ENCODE measurements at regions not wholly inside any gene's neighbourhood (a gene's known extent, or its start where the extent isn't known, plus 50 kb on each side); places are given as distances from the start of the nearest gene placed in this dataset.

DNA sequence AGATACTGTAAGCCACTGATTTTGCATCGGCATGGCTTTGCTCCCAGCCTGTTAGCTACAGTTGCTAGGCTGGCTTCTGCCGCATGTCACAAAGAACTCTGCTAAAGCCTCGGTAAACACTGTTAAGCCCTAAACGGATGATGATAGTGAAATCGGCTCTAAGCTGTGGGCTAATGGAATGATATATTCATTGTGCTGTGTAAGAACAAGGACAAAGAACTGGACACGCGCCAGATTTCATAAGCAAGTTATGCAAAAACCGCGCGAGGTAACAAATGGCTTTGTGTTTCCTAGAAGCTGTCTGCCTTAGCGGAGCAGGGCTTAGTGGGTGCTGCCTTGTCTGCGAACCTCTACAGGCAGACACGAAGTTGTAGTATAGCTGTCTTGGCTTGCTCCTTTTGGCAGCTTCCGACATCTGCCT lies 331.3 kb upstream of the COBL start:
- TF ChIP-seq, protein P1, sequence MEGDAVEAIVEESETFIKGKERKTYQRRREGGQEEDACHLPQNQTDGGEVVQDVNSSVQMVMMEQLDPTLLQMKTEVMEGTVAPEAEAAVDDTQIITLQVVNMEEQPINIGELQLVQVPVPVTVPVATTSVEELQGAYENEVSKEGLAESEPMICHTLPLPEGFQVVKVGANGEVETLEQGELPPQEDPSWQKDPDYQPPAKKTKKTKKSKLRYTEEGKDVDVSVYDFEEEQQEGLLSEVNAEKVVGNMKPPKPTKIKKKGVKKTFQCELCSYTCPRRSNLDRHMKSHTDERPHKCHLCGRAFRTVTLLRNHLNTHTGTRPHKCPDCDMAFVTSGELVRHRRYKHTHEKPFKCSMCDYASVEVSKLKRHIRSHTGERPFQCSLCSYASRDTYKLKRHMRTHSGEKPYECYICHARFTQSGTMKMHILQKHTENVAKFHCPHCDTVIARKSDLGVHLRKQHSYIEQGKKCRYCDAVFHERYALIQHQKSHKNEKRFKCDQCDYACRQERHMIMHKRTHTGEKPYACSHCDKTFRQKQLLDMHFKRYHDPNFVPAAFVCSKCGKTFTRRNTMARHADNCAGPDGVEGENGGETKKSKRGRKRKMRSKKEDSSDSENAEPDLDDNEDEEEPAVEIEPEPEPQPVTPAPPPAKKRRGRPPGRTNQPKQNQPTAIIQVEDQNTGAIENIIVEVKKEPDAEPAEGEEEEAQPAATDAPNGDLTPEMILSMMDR (IDR thresholded peaks at IDR 0.05; ENCODE audit: extremely low read depth, insufficient read depth, missing control alignments), result no peak
- DNase-seq (ENCODE audit: low spot score), result no peak
- in situ Hi-C loops (cut with MboI; ENCODE audit: low pct_unique_long_range_greater_than_20kb, low sequenced_read_pairs, unreplicated experiment), result no loop called here

DNA sequence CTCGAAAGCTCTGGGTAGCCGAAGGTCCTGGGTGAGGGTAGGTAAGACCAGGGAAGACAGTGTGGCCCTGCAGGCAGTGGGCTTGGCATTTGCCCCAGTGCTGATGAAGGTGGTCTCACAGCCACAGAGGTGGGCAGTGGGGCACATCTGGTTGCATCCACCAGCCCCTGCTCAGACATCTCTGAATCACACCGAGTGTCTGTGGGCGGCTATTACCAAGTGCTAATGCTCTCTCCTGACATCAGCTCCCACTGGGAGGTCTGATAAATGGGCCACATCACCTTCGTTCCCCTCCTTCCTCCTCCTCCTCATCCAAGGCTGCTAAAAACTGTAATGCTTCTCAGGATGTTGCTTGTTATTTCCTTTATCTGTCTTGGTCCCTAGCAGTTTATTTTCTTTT lies 330.9 kb upstream of the COBL start:
- in situ Hi-C loops (cut with MboI; ENCODE audit: low pct_unique_long_range_greater_than_20kb, low sequenced_read_pairs, unreplicated experiment), result no loop called here
- no peak for DNase-seq (ENCODE audit: low spot score)
- TF ChIP-seq, protein P1 (IDR thresholded peaks at IDR 0.05; ENCODE audit: extremely low read depth, insufficient read depth, missing control alignments), result no peak

DNA sequence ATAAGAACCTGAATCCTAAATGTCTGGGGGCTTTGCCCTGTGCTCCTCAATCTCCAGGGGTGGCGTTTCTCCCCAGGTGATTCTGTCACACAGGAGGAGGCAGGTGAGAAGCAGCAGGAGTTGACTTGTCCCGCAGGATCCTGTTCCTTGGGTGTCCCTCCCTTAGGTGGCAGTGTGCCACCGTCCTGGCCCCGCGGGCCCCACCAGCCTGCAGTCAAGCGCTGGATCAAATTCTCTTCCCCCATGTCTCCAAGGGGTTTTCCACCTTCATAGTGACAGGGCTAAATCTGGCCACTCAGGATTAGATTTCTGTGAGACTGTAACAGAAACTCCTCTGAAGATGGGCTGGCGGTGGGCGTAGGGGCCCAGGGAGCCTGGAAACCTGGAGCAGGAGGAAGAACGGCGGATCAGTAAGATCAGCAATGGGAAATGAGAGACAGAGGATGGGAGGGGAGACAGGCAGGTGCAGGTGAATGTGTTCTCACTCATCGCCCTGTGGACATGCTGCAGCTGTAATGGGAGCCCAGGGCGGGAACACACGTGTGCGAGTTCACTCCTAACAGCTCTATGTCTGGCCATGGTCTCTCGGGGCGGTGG lies 329.2 kb upstream of the COBL start:
- DNase-seq (ENCODE audit: low spot score), result no peak
- TF ChIP-seq, protein P1 (IDR thresholded peaks at IDR 0.05; ENCODE audit: extremely low read depth, insufficient read depth, missing control alignments), result no peak
- in situ Hi-C loops (cut with MboI; ENCODE audit: low pct_unique_long_range_greater_than_20kb, low sequenced_read_pairs, unreplicated experiment), result no loop called here

DNA sequence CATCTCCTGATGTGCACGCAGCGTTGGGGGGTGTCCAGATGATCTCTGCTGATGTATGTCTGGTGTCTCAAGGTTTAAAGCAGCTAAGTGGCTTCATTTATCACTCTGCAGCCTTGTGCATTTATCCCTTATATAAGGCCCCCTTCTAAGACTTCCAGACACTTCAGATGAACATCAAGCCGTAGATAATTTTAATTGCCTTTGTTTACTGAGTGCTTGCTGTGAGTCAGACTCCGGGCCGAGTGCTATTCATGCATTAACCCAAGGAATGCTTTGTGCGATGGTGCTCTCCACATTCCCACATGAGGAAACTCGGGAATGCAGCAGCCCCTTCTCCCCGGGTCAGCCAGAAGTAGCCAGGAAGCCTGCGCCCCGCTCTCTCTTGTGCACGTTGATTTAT lies 328.6 kb upstream of the COBL start:
- TF ChIP-seq, protein P1 (IDR thresholded peaks at IDR 0.05; ENCODE audit: extremely low read depth, insufficient read depth, missing control alignments), result no peak
- no peak for DNase-seq (ENCODE audit: low spot score)
- in situ Hi-C loops (cut with MboI; ENCODE audit: low pct_unique_long_range_greater_than_20kb, low sequenced_read_pairs, unreplicated experiment), result no loop called here

DNA sequence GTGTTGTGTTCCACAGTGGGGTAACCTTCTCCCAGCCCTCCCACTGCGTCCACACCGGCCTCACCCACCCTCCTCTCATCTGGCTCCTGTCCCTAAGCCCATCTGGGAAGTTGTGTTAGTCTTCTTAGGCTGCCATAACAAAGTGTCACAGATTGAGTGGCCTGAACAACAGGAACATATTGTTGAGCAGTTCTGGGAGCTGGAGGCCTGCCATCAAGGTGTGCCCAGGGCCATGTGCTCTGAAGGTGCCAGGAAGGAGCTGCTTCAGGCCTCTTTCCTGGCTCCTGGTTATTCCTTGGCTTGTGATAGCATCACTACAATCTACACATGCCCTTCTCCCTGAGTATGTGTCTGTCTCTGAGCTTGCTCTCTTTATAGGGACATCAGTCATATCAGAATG lies 327.6 kb upstream of the COBL start:
- in situ Hi-C loops (cut with MboI; ENCODE audit: low pct_unique_long_range_greater_than_20kb, low sequenced_read_pairs, unreplicated experiment), result no loop called here
- TF ChIP-seq, protein P1 (IDR thresholded peaks at IDR 0.05; ENCODE audit: extremely low read depth, insufficient read depth, missing control alignments), result no peak
- no peak for DNase-seq (ENCODE audit: low spot score)

DNA sequence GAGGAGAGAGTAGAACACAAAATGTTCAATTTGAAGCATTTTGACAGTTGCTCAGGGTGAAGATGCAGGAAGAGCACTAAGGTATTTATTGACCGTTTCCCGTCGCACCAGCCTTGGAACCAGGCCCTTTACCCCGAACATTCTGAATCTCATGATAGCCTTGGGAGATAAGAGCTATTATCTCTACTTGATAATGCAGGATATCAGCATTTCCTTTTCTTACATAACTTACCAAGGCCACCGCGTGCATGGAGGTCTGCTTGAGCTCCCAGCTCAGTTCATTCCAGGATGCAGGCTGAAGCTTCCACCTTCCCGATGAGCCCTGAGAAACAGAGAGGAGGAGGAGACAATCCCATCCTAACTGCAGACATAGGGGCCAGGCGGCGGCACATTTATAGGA lies 324.2 kb upstream of the COBL start:
- TF ChIP-seq, protein P1 (IDR thresholded peaks at IDR 0.05; ENCODE audit: extremely low read depth, insufficient read depth, missing control alignments), result no peak
- in situ Hi-C loops (cut with MboI; ENCODE audit: low pct_unique_long_range_greater_than_20kb, low sequenced_read_pairs, unreplicated experiment), result no loop called here
- no peak for DNase-seq (ENCODE audit: low spot score)
